ENCODE measurements at regions not wholly inside any gene's neighbourhood (a gene's known extent, or its start where the extent isn't known, plus 50 kb on each side); places are given as distances from the start of the nearest gene placed in this dataset.

GRCh38 chr12:94031763-94032162 is 116.6 kb upstream of the PLXNC1 start:
- TF ChIP-seq, protein P1, sequence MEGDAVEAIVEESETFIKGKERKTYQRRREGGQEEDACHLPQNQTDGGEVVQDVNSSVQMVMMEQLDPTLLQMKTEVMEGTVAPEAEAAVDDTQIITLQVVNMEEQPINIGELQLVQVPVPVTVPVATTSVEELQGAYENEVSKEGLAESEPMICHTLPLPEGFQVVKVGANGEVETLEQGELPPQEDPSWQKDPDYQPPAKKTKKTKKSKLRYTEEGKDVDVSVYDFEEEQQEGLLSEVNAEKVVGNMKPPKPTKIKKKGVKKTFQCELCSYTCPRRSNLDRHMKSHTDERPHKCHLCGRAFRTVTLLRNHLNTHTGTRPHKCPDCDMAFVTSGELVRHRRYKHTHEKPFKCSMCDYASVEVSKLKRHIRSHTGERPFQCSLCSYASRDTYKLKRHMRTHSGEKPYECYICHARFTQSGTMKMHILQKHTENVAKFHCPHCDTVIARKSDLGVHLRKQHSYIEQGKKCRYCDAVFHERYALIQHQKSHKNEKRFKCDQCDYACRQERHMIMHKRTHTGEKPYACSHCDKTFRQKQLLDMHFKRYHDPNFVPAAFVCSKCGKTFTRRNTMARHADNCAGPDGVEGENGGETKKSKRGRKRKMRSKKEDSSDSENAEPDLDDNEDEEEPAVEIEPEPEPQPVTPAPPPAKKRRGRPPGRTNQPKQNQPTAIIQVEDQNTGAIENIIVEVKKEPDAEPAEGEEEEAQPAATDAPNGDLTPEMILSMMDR (IDR thresholded peaks at IDR 0.05) = no peak
- TF ChIP-seq POLR2A (IDR thresholded peaks at IDR 0.05) = no peak
